ENCODE measurements at regions not wholly inside any gene's neighbourhood (a gene's known extent, or its start where the extent isn't known, plus 50 kb on each side); places are given as distances from the start of the nearest gene placed in this dataset.

DNA sequence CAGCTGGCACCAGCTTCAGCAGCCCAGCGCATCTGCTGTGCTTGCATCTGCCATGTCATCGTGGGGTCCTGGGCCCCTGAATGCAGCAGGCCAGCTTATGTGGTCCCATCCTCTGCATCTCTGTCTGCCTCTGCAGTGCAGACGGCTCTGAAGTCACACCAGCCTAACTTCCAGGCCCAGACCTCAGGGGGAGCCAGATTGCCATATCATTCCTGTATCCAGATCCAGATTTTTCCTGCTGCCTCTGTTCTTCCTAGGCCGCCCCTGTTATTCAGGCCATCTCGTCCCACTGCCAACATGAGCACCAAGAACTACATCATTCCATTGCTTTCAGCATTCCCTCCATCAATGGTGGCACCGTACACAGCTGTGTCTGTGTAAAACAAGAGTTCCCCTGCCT lies 571.6 kb downstream of the UQCRFS1 start:
- TF ChIP-seq, protein P1, sequence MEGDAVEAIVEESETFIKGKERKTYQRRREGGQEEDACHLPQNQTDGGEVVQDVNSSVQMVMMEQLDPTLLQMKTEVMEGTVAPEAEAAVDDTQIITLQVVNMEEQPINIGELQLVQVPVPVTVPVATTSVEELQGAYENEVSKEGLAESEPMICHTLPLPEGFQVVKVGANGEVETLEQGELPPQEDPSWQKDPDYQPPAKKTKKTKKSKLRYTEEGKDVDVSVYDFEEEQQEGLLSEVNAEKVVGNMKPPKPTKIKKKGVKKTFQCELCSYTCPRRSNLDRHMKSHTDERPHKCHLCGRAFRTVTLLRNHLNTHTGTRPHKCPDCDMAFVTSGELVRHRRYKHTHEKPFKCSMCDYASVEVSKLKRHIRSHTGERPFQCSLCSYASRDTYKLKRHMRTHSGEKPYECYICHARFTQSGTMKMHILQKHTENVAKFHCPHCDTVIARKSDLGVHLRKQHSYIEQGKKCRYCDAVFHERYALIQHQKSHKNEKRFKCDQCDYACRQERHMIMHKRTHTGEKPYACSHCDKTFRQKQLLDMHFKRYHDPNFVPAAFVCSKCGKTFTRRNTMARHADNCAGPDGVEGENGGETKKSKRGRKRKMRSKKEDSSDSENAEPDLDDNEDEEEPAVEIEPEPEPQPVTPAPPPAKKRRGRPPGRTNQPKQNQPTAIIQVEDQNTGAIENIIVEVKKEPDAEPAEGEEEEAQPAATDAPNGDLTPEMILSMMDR (IDR thresholded peaks at IDR 0.05 in 8 of 11, conservative IDR thresholded peaks at IDR 0.05 in 3 of 11): no peak
- no peak for TF ChIP-seq POLR2AphosphoS5 (IDR thresholded peaks at IDR 0.05)

Measured in spleen (tissue), 7 donors.